Astrocyte (in vitro differentiated cells and primary cell): ENCODE measurements at regions not wholly inside any gene's neighbourhood (a gene's known extent, or its start where the extent isn't known, plus 50 kb on each side); places are given as distances from the start of the nearest gene placed in this dataset.

Experiments
- DNase-seq: peaks from one replicate; pipeline ENCODE4 v3.0.0-alpha.2; 2010; ENCODE audit warnings: low read depth
- FAIRE-seq: peaks from 2 replicates; lab custom pipeline; 2011; peaks lifted over from hg19 to GRCh38; lab: Jason Lieb, UNC
- H2AFZ ChIP-seq: 2 replicates; pipeline ENCODE4 v1.6.0; 2012; ENCODE audit warnings: low read depth, low read length, inconsistent platforms
- H3K27ac ChIP-seq: 2 replicates; pipeline ENCODE4 v1.5.1; 2011; ENCODE audit warnings: low read depth, low read length, inconsistent platforms
- H3K27me3 ChIP-seq: 2 replicates; pipeline ENCODE4 v1.6.0; 2011; ENCODE audit warnings: low read length, inconsistent platforms; ENCODE audit not compliant: insufficient read depth
- H3K36me3 ChIP-seq: 2 replicates; pipeline ENCODE4 v1.5.1; 2011; ENCODE audit warnings: low read length, inconsistent platforms; ENCODE audit not compliant: insufficient read depth
- H3K4me1 ChIP-seq: 2 replicates; pipeline ENCODE4 v1.5.1; 2011; ENCODE audit warnings: low read length, inconsistent platforms; ENCODE audit not compliant: insufficient read depth
- H3K4me2 ChIP-seq: 2 replicates; pipeline ENCODE4 v1.6.0; 2012; ENCODE audit warnings: low read length, inconsistent platforms
- H3K4me3 ChIP-seq: 2 replicates; pipeline ENCODE4 v1.5.1; 2011; ENCODE audit warnings: low read depth, mild to moderate bottlenecking, low read length, inconsistent platforms; ENCODE audit not compliant: insufficient read depth
- H3K79me2 ChIP-seq: 2 replicates; pipeline ENCODE4 v1.6.0; 2012; ENCODE audit warnings: mild to moderate bottlenecking, low read length, inconsistent platforms; ENCODE audit not compliant: insufficient read depth
- H3K9ac ChIP-seq: 2 replicates; pipeline ENCODE4 v1.6.0; 2012; ENCODE audit warnings: mild to moderate bottlenecking, low read length, inconsistent platforms
- H3K9me3 ChIP-seq: 2 replicates; pipeline ENCODE4 v1.5.1; 2012; ENCODE audit warnings: low read depth, mild to moderate bottlenecking, low read length, inconsistent platforms; ENCODE audit not compliant: insufficient read depth
- H4K20me1 ChIP-seq: 2 replicates; pipeline ENCODE4 v1.6.0; 2012; ENCODE audit warnings: low read length, inconsistent platforms; ENCODE audit not compliant: insufficient read depth
- H3K27ac Mint-ChIP-seq: one replicate; pipeline ENCODE4 v1.8.0; 2021; ENCODE audit warnings: mild to moderate bottlenecking, mixed read lengths; ENCODE audit not compliant: unreplicated experiment
- H3K27me3 Mint-ChIP-seq: one replicate; pipeline ENCODE4 v1.8.0; 2021; ENCODE audit warnings: low read depth, mixed read lengths; ENCODE audit not compliant: unreplicated experiment
- H3K36me3 Mint-ChIP-seq: one replicate; pipeline ENCODE4 v1.8.0; 2021; ENCODE audit warnings: low read depth, mixed read lengths; ENCODE audit not compliant: unreplicated experiment
- H3K4me1 Mint-ChIP-seq: one replicate; pipeline ENCODE4 v1.8.0; 2021; ENCODE audit warnings: low read depth, mixed read lengths; ENCODE audit not compliant: unreplicated experiment
- H3K4me3 Mint-ChIP-seq: one replicate; pipeline ENCODE4 v1.8.0; 2021; ENCODE audit warnings: mild to moderate bottlenecking, moderate library complexity, mixed read lengths; ENCODE audit not compliant: unreplicated experiment
- H3K9me3 Mint-ChIP-seq: one replicate; pipeline ENCODE4 v1.8.0; 2021; ENCODE audit warnings: mild to moderate bottlenecking, mixed read lengths; ENCODE audit not compliant: unreplicated experiment
- EZH2 ChIP-seq: IDR thresholded peaks from 2 replicates; pipeline ENCODE4 v1.6.1; 2012; ENCODE audit warnings: mild to moderate bottlenecking, low read length, inconsistent platforms; ENCODE audit not compliant: insufficient read depth
- TF ChIP-seq, protein P1 (sequence below): IDR thresholded peaks from 2 replicates; pipeline ENCODE4 v1.5.1; 2011; ENCODE audit warnings: low read depth, mild to moderate bottlenecking, inconsistent platforms, low read length, moderate library complexity; ENCODE audit not compliant: insufficient read depth

DNA sequence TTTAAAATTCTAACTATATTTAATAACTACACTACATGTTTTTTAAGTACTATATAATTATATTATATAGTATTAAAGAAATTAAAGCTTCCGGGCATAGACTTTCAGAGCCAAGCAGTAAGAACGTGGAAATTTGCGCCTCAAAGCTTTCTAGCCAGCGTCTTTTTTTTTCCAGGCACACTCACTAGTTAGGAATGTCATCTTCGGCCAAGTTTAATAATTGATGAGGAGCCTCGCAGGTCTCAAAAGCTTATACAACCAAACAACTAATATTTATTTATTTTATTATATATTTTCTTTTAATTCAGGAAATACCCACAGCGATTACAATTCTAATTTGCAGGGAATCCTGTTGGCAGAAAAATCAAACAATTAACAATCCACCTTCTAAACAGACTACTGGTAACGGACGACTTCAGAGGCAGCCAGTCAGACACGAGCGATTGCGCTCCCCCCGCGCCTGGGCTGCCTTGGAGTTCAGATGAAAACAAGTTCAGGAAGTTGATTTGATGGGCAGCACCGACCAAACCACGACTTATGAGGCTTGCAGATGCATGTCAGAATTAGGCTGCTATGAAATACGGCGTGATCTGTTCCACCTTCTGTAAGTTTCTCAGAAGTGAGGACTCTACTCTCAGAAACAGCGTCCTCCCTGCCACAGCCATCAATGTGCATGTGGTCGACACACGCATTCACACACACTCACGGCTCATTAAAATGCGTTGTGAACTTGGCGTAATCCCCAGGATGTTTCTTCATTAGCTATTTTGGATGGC is 431.8 kb upstream of the MGMT start:
- Histone ChIP-seq H3K4me3 (no peak overlapping the region), H4K20me1 (no peaks in the 10 kb centered on the region), H3K4me2 (no peak overlapping the region), H3K36me3 (no peaks in the 10 kb centered on the region), H3K27me3 (no peaks in the 10 kb centered on the region), H2AFZ (no peak overlapping the region), H3K9ac (no peak overlapping the region), H3K9me3 (no peaks in the 10 kb centered on the region), H3K27ac (no peak overlapping the region), H3K79me2 (no peaks in the 10 kb centered on the region), H3K4me1 (no peaks in the 10 kb centered on the region)
- FAIRE-seq = no peak
- Mint-ChIP-seq H3K4me3 (no peak overlapping the region), H3K27ac (no peak overlapping the region), H3K9me3 (no peaks in the 10 kb centered on the region), H3K36me3 (no peaks in the 10 kb centered on the region), H3K4me1 (peaks cover 2% of the 10 kb centered on the region), H3K27me3 (peaks cover 18% of the 10 kb centered on the region)
- TF ChIP-seq, protein P1, sequence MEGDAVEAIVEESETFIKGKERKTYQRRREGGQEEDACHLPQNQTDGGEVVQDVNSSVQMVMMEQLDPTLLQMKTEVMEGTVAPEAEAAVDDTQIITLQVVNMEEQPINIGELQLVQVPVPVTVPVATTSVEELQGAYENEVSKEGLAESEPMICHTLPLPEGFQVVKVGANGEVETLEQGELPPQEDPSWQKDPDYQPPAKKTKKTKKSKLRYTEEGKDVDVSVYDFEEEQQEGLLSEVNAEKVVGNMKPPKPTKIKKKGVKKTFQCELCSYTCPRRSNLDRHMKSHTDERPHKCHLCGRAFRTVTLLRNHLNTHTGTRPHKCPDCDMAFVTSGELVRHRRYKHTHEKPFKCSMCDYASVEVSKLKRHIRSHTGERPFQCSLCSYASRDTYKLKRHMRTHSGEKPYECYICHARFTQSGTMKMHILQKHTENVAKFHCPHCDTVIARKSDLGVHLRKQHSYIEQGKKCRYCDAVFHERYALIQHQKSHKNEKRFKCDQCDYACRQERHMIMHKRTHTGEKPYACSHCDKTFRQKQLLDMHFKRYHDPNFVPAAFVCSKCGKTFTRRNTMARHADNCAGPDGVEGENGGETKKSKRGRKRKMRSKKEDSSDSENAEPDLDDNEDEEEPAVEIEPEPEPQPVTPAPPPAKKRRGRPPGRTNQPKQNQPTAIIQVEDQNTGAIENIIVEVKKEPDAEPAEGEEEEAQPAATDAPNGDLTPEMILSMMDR = no peak
- no peak for TF ChIP-seq EZH2
- DNase-seq = no peak

DNA sequence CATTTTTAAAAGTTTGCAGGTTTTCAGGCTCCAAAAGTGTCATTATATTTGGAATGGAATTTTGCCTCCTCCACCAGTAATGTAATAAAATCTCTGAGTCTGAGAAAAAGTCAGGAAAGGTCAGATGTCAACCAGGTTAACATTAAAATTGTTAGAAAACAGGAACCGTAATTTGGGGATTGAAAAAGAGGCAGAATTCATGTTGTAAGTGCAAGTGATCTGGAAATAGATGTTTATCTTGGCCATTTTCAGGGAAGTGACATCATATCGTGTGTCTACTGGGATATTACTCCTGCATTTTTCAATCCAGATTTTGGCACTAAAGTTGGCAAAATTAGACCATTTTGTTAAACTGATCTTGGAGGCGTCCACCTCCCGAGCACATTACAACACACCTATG is 428.5 kb upstream of the MGMT start:
- Histone ChIP-seq H3K27me3 (no peaks in the 10 kb centered on the region), H3K27ac (no peak overlapping the region), H3K9me3 (no peaks in the 10 kb centered on the region), H3K4me3 (no peak overlapping the region), H3K36me3 (no peaks in the 10 kb centered on the region), H4K20me1 (no peaks in the 10 kb centered on the region), H3K79me2 (no peaks in the 10 kb centered on the region), H3K4me1 (no peaks in the 10 kb centered on the region), H3K4me2 (no peak overlapping the region), H3K9ac (no peak overlapping the region), H2AFZ (no peak overlapping the region)
- Mint-ChIP-seq H3K4me3 (no peak overlapping the region), H3K36me3 (no peaks in the 10 kb centered on the region), H3K27me3 (peaks cover 8% of the 10 kb centered on the region), H3K9me3 (no peaks in the 10 kb centered on the region), H3K4me1 (no peaks in the 10 kb centered on the region), H3K27ac (no peak overlapping the region)
- FAIRE-seq (no peak), DNase-seq (no peak)
- TF ChIP-seq, protein P1 = no peak
- no peak for TF ChIP-seq EZH2
